COLO668 (cell line): ENCODE measurements at regions not wholly inside any gene's neighbourhood (a gene's known extent, or its start where the extent isn't known, plus 50 kb on each side); places are given as distances from the start of the nearest gene placed in this dataset.
A peak's percentile ranks its signal among the peaks of the same experiment; 100 is the strongest.

Experiments
- DNase-seq: peaks from one replicate; lab custom pipeline; 2025; ENCODE audit not compliant: unreplicated experiment; lab: John Stamatoyannopoulos, UW

DNA sequence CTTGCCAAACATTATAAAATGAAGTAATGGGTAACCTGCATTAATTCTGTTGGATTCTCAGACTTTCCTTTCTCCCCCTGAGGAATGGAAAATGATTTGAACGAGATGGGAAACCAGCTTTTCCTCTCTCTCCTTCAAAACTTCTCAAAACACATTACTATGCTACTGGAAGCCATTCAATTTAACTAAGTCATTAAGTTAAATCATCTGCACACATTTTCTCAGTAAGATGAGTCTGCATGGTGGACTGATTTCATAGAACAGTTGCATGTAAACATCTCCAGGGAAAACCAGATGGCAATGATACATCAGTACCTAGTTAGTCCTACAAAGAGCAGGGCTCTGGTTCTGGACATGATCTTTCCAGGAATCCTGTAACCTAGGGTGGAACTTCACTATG is 59.9 kb downstream of the BMP4 start:
- no peak for DNase-seq

GRCh38 chr14:53894456-53894855 is 62.2 kb downstream of the BMP4 start:
- no peak for DNase-seq

- no peak for DNase-seq
Observed at GRCh38 chr14:53893374-53893773, 63.3 kb downstream of the BMP4 start.

DNA sequence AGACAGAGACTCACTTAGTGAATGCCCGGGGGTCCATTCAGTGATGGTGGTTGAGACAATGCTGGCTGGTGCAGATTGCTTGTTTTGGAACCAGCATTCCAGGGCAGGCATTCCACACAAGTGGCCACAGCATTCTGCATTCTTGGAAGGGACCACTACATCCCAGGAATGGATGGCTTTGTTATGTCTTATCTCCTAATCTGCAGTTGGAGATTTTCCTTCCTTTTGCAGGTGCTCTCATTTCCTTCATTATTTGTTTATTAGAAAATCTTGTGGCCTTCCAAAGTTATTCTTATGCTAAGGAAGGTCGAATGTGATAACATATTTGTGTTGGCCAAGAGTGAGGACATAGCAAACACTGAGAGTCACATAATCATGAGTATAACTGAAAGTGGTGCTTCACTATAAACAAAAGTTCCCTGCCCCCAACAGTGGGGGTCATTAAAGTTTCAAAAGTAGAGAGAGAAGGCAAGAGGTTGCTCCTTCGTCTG is 66.0 kb downstream of the BMP4 start:
- DNase-seq = no peak

DNA sequence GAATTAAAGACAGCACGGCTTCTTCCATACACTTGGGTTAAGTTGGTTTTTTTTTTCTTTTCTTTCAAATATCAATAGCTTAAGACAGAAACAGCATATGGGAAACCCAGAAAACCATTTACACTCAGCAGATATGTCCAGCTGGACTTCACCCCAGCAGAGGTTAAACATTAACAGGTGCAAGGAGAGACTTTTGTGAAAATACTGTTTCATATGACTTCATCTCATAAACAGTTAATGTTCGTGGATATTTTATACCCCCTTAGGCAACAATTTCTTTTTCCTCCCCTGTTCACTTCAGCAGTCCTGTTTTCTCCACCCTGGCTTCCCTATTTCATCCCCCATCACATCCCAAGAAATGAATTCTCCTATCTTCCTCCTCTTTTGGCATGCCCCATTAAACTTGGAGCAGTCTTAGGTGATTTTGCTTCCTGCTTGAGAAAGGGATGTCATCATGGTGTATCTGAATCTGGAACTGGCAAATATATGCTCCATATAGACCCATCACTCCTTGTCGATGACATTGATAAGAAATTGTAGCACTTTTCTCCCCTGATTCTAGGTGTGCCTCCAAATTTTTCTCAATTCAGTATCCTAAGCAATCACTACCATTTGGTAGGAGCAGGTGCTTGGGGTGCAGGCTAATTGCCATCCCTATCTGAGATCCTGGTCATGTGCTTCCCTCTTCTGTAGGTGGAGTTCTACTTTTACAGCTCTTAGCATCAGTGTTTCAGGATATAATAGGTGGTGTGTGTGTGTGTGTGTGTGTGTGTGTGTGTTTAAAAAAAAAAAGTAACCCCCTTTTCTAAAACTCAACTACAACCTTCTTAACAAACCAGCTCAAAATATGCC is 67.9 kb downstream of the BMP4 start:
- peak; percentile 44 for DNase-seq

DNA sequence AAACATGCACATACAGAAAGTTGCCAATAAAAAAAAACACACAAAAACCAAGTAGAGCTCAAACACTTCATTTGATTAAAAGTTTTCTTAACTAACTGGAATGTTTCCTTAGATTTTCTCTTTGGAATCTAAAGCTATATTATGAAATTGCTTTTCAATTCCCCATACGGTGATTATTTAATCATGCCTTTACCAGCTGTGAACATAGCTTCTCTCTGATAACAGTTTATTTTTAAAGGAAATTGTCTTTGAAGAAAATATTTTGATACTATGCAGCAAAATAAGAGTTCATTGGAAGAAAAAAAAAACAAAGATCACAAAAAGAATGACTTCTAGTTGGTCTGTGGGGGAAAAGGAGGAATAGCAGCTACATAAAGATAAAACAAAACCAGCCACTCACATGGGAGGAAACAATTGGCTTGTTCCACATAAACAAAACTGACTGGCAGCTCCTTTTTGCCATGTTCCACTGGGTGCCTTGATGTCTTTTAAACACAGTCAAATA is 71.4 kb downstream of the BMP4 start:
- DNase-seq = no peak

GRCh38 chr14:53884601-53885000 is 72.0 kb downstream of the BMP4 start:
- no peak for DNase-seq

- DNase-seq = no peak
Observed at GRCh38 chr14:53883739-53884138, 72.9 kb downstream of the BMP4 start.

DNA sequence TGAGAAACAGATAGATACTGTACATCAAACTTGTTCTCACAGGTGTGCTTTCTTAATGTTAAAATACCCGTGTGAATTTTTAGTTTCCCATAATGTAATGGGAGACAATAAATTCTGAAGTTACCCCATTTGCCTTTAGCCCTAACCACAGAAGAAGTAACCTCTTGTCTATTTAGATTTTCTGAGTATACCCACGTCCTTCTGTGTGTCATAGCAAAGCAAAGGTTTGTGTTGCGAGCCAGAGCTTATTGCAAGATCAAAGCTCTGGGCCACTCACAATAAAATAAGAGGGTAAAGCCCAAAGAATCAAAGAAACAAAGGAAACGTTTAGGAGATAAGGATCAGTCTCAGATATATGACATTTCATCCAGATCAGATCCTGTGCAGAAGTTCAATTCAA is 73.9 kb downstream of the BMP4 start:
- DNase-seq = no peak

GRCh38 chr14:53881921-53882320 is 74.7 kb downstream of the BMP4 start:
- no peak for DNase-seq

DNA sequence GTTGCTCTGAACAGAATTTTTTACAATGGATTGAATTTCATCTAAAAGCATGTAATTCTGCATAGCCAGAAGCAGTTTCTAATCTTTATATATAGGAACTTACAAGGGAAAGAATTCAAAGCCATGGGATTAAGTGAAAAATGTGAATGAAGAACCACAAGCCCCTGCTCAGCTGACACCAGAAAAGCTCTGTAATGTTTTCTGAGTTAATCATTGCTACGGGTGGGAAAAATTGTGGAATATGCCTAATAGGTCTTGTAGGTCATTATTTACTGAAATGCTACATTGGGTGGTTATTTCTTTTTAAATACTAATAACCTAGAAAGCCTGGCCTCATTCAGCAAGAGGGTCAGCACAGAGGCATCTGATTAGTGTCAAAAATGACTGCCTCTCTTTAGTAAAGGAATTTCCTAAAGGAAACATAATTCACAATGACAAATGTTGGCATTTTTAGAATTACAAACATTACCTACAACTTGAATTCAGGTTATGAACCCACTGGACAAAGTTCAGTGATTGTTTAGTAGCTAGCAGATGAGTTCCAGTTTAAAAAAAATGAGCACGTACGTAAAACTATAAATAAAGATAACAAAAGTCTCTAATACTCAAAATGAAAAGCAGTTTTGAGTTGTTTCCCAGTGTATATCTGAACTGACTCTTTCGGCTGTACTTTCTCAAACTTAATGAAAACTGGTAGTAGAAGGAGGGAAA is 75.3 kb downstream of the BMP4 start:
- no peak for DNase-seq

GRCh38 chr14:53880761-53881160 is 75.9 kb downstream of the BMP4 start:
- DNase-seq = no peak

- DNase-seq = no peak
Observed at GRCh38 chr14:53879747-53880146, 76.9 kb downstream of the BMP4 start.

DNA sequence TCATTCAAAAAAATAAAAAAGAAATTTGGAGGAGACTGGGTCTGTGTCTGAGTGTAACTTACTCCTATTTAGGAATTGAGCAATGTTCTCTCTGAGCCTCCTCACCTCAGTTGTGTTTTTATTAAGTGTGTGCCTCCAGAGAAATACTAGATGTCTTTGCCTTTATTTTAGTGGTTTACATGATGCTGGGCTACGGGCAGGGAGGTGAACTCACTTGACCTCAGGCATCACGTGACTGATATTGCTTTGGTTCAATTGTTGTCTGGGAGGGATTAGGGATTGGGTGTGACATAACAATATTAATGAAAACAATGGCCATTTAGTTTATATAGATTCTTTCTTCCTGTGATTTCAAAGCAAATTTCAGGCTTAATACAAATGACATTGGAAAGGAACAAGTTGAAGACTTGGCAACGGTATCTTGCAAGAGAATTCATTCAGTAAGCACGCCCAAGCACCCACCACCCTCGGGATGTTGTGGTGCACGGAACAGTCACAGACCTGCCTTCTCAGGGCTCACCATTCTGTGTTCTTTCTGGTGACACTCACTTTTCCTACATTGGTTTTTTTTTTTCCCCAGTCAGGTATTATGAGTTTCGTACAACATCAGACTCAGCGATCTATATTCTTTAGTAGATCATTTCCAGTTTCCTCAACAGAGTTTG is 77.5 kb downstream of the BMP4 start:
- no peak for DNase-seq

DNA sequence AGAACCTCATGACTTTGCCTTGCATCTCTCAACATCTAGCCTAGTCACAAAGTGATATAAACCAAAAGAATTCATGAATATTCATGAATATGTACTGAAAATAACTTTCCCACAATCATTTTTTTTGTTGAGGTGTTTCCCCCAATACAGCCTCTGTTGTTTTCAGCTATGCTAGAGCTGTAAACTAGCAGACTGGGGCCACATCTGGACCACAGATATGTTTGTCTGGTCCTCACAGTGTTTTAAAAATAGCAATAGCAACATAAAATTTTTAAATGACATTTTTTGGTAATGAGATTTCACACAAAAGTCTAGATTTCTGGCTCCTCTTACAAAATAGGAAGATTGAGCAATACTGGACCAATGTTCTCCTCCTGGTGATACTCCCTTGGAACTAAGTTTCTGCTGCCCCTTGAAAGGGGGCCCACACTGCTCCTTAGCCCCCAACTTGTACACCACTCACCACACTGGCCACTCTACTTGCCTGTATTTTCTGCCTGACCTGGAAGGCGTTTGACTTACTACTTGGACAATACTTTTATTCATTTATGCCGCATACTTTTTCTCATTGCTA is 81.2 kb downstream of the BMP4 start:
- no peak for DNase-seq

- DNase-seq = no peak
Observed at GRCh38 chr14:53874704-53875103, 81.9 kb downstream of the BMP4 start.

GRCh38 chr14:53872681-53873089 is 83.9 kb downstream of the BMP4 start:
- DNase-seq = no peak

DNA sequence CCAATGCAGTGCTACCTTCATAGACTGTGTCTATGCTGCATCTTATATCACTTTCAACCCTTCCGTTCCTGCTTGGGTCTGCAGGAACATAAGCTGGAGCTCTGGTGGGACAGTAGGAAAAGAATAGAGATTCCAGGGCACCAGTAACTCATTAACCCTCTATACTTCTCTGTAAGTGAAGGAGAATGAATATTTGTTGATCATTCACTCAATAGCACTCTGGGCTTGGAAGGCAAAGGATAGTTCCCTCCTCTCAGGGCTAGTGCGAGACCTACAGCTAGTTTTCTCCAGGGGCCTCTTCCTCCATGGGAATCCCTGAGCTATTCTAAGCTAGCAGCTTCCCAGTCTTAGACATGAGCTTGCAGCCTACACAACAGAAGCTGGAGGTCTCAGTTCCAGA is 84.7 kb downstream of the BMP4 start:
- DNase-seq = no peak

DNA sequence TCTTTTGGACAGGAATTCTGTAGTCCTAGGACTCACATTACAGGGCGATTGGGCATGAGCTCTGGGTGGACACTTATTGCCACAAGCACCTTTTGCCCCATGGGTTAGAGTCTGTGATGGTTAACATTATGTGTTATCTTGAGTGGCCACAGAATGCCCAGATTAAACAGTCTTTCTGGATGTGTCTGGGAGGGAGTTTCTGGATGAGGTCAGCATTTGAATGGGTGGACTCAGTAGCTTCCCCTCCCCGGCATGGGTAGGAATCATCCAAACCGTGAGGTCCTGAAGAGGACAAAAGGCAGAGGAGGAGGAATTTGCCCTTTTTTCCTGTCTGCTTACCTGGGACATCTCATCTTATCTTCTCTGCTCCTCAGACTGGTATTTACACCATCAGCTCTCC is 85.6 kb downstream of the BMP4 start:
- DNase-seq = no peak

DNA sequence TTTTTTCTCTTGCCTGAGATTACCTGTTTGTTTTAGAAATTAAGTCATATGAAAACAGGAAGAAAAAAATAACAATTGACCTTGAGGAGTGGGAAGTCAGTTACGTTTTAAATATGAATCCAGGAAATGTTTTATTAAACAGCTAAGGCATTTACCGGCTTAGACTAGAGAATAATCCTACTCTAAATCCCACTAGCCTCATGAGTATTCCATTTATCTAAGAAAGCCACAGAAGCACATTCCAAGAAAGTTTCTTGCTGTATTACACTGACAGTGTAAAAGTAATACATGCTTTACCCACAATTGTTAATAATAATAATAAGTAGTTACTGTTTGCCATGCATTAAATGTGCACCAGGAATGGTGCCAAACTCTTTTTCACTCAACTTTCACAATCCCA is 90.9 kb downstream of the BMP4 start:
- DNase-seq = no peak

GRCh38 chr14:53861781-53862180 is 94.8 kb downstream of the BMP4 start:
- DNase-seq = no peak
